Parathyroid adenoma (tissue), 2 donors: ENCODE measurements at regions not wholly inside any gene's neighbourhood (a gene's known extent, or its start where the extent isn't known, plus 50 kb on each side); places are given as distances from the start of the nearest gene placed in this dataset.

Source experiments
- H2AFZ ChIP-seq: fragments of 300-600 bp; sonication (generic); one replicate; pipeline ENCODE4 v1.7.0; 2017; ENCODE audit warnings: antibody characterized with exemption, mild to moderate bottlenecking
- H3K27ac ChIP-seq: fragments of 300-600 bp; sonication (generic); one replicate; pipeline ENCODE4 v1.7.0; 2017
- H3K27me3 ChIP-seq: fragments of 300-600 bp; sonication (generic); one replicate; pipeline ENCODE4 v1.7.0; 2017; ENCODE audit warnings: low read length; ENCODE audit not compliant: control insufficient read depth, insufficient read depth
- H3K36me3 ChIP-seq: fragments of 300-600 bp; sonication (generic); one replicate; pipeline ENCODE4 v1.7.0; 2017; ENCODE audit warnings: low read length; ENCODE audit not compliant: control insufficient read depth, insufficient read depth
- H3K4me1 ChIP-seq: fragments of 300-600 bp; sonication (generic); one replicate; pipeline ENCODE4 v1.7.0; 2017; ENCODE audit warnings: control low read depth
- H3K4me2 ChIP-seq: fragments of 300-600 bp; sonication (generic); one replicate; pipeline ENCODE4 v1.7.0; 2017; ENCODE audit warnings: low read length
- H3K4me3 ChIP-seq: fragments of 300-600 bp; sonication (generic); one replicate; pipeline ENCODE4 v1.7.0; 2017; ENCODE audit warnings: low read depth, low read length
- H3K79me2 ChIP-seq: fragments of 300-600 bp; sonication (generic); one replicate; pipeline ENCODE4 v1.7.0; 2017; ENCODE audit warnings: control low read depth
- H3K9ac ChIP-seq: fragments of 300-600 bp; sonication (generic); one replicate; pipeline ENCODE4 v1.7.0; 2017; ENCODE audit warnings: mild to moderate bottlenecking
- H3K9me3 ChIP-seq: fragments of 300-600 bp; sonication (generic); one replicate; pipeline ENCODE4 v1.7.0; 2017; ENCODE audit warnings: low read length; ENCODE audit not compliant: control insufficient read depth
- CTCF ChIP-seq: fragments of 300-600 bp; sonication (generic); IDR thresholded peaks from one replicate; pipeline ENCODE4 v1.7.0; 2017; ENCODE audit warnings: antibody characterized with exemption, mild to moderate bottlenecking
- donor health status: primary hyperparathyroidism.

- H3K79me2 ChIP-seq: no peaks in the 10 kb centered on the region
- H3K9me3 ChIP-seq: no peaks in the 10 kb centered on the region
- H3K27ac ChIP-seq: no peak overlapping the region
- H3K4me2 ChIP-seq: no peak overlapping the region
- H2AFZ ChIP-seq: no peak overlapping the region
- H3K4me3 ChIP-seq: no peak overlapping the region
- H3K27me3 ChIP-seq: no peaks in the 10 kb centered on the region
- no peaks in the 10 kb centered on the region for H3K36me3 ChIP-seq
- TF ChIP-seq CTCF: no peak
- H3K9ac ChIP-seq: no peak overlapping the region
- no peaks in the 10 kb centered on the region for H3K4me1 ChIP-seq
Measured at GRCh38 chr4:188412499-188412898, 273.3 kb downstream of the TRIML1 start.

- H3K36me3 ChIP-seq: no peaks in the 10 kb centered on the region
- H3K4me3 ChIP-seq: no peak overlapping the region
- no peak for TF ChIP-seq CTCF
- H3K4me1 ChIP-seq: no peaks in the 10 kb centered on the region
- H3K4me2 ChIP-seq: no peak overlapping the region
- H3K9ac ChIP-seq: no peak overlapping the region
- no peaks in the 10 kb centered on the region for H3K9me3 ChIP-seq
- H3K27me3 ChIP-seq: no peaks in the 10 kb centered on the region
- H2AFZ ChIP-seq: no peak overlapping the region
- H3K79me2 ChIP-seq: no peaks in the 10 kb centered on the region
- no peak overlapping the region for H3K27ac ChIP-seq
Measured at GRCh38 chr4:188414441-188414840, 275.2 kb downstream of the TRIML1 start.

GRCh38 chr4:188417181-188417580, 277.9 kb downstream of the TRIML1 start:
- Histone ChIP-seq H3K36me3 (no peaks in the 10 kb centered on the region), H3K9ac (no peak overlapping the region), H3K9me3 (no peaks in the 10 kb centered on the region), H3K79me2 (no peaks in the 10 kb centered on the region), H2AFZ (no peak overlapping the region), H3K4me1 (no peaks in the 10 kb centered on the region), H3K27me3 (no peaks in the 10 kb centered on the region), H3K27ac (no peak overlapping the region), H3K4me3 (no peak overlapping the region), H3K4me2 (no peak overlapping the region)
- no peak for TF ChIP-seq CTCF

- Histone ChIP-seq H3K36me3 (no peaks in the 10 kb centered on the region), H3K4me3 (no peak overlapping the region), H3K4me1 (no peaks in the 10 kb centered on the region), H3K4me2 (no peak overlapping the region), H3K27ac (no peak overlapping the region), H3K9me3 (no peaks in the 10 kb centered on the region), H3K79me2 (no peaks in the 10 kb centered on the region), H2AFZ (no peak overlapping the region), H3K27me3 (no peaks in the 10 kb centered on the region), H3K9ac (no peak overlapping the region)
- TF ChIP-seq CTCF: no peak
Measured at GRCh38 chr4:188423039-188423438, 283.8 kb downstream of the TRIML1 start.

- Histone ChIP-seq H3K27ac (no peak overlapping the region), H3K36me3 (no peaks in the 10 kb centered on the region), H3K9ac (no peak overlapping the region), H3K4me1 (no peaks in the 10 kb centered on the region), H2AFZ (no peak overlapping the region), H3K4me3 (no peak overlapping the region), H3K27me3 (no peaks in the 10 kb centered on the region), H3K9me3 (no peaks in the 10 kb centered on the region), H3K79me2 (no peaks in the 10 kb centered on the region), H3K4me2 (no peak overlapping the region)
- TF ChIP-seq CTCF: no peak
Measured at GRCh38 chr4:188428935-188429334, 289.7 kb downstream of the TRIML1 start.
